Duodenal mucosa (tissue), 2 donors: ENCODE measurements at regions not wholly inside any gene's neighbourhood (a gene's known extent, or its start where the extent isn't known, plus 50 kb on each side); places are given as distances from the start of the nearest gene placed in this dataset.

Experiments used
- H3K27ac ChIP-seq: one replicate; pipeline ENCODE4 v1.7.0; 2013; ENCODE audit warnings: low read depth, low read length
- H3K27me3 ChIP-seq, 2 donors: one replicate each; pipeline ENCODE4 v1.7.0; 2013; ENCODE audit warnings: low read length in 2 of 2, control low read depth in 1 of 2; ENCODE audit not compliant: insufficient read depth in 2 of 2, control insufficient read depth in 1 of 2
- H3K36me3 ChIP-seq, 2 donors: one replicate each; pipeline ENCODE4 v1.7.0; 2013; ENCODE audit warnings: low read length in 2 of 2, control low read depth in 1 of 2; ENCODE audit not compliant: insufficient read depth in 2 of 2, control insufficient read depth in 1 of 2
- H3K4me1 ChIP-seq, 2 donors: one replicate each; pipeline ENCODE4 v1.7.0; 2013; ENCODE audit warnings: low read length in 2 of 2, control low read depth in 1 of 2; ENCODE audit not compliant: insufficient read depth in 2 of 2, control insufficient read depth in 1 of 2
- H3K4me3 ChIP-seq, 2 donors: one replicate each; pipeline ENCODE4 v1.7.0; 2013; ENCODE audit warnings: low read length in 2 of 2, low read depth in 1 of 2
- H3K9ac ChIP-seq, 2 donors: one replicate each; pipeline ENCODE4 v1.7.0; 2013; ENCODE audit warnings: low read length in 2 of 2, low read depth in 1 of 2
- H3K9me3 ChIP-seq, 2 donors: one replicate each; pipeline ENCODE4 v1.7.0; 2013; ENCODE audit warnings: low read length in 2 of 2, control low read depth in 1 of 2; ENCODE audit not compliant: control insufficient read depth in 1 of 2

DNA sequence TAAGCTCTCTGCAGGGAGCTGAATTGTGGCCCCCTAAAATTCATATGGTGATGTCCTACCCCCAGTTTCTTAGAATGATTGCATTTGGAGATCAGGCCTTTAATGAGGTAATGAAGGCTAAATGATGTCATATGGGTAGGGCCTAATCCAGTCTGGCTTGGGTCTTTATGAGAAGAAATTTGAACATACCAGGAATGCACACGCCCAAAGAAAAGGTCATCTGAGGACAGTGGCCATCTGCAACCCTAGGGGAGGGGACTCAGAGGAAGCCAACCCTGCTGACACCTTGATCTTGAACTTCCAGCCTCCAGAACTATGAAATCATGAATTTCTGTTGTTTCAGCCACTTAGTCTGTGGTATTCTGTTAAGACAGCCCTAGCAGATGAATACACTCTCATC lies 426.7 kb downstream of the EPHA4 start:
- H3K4me1 ChIP-seq: no peaks in the 10 kb centered on the region
- no peak overlapping the region for H3K27ac ChIP-seq
- no peaks in the 10 kb centered on the region for H3K36me3 ChIP-seq
- no peak overlapping the region for H3K9ac ChIP-seq
- H3K27me3 ChIP-seq: no peaks in the 10 kb centered on the region
- H3K9me3 ChIP-seq: no peaks in the 10 kb centered on the region
- no peak overlapping the region for H3K4me3 ChIP-seq

DNA sequence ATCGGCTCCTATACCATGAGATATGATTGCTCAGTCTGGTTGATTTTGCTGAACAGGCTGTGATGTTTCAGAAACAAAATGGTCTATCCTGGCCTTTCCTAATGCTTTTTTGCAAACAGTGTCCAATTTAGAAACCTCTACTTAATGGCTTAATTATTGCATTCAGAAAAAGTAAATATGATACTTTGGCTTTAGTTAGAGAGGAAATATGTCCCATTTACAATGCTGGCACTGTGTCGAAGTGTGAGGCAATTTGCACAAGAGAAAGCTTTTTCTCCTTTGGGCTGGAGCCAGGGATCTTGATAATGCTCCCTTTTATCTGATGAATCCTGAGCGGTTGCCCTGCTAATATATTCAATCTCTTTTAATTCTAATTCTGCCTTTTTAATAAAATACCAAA lies 418.9 kb downstream of the EPHA4 start:
- Histone ChIP-seq H3K4me1 (no peaks in the 10 kb centered on the region), H3K4me3 (no peak overlapping the region), H3K9ac (no peak overlapping the region), H3K36me3 (no peaks in the 10 kb centered on the region), H3K9me3 (no peaks in the 10 kb centered on the region), H3K27ac (no peak overlapping the region), H3K27me3 (no peaks in the 10 kb centered on the region)

DNA sequence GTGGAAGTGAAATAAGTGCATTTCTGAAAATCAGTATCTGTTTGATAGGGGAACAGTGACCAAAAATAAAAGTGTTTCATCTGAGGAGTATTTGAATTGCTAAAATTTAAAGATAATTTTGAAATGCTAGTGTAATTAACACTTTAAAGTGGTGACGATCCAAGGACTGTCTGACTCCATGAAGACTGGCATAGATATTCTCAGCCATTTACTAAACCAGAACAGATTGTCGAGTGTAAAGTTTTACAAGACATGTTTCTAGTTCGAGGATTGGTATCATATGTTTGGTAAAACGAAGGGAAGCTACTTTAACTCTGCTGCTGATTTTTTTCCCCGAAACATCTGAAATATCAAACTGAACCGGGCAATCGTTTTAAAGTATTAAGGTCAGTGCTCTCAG lies 417.9 kb downstream of the EPHA4 start:
- H3K27ac ChIP-seq: no peak overlapping the region
- no peak overlapping the region for H3K4me3 ChIP-seq
- no peaks in the 10 kb centered on the region for H3K9me3 ChIP-seq
- no peaks in the 10 kb centered on the region for H3K27me3 ChIP-seq
- no peak overlapping the region for H3K9ac ChIP-seq
- H3K4me1 ChIP-seq: no peaks in the 10 kb centered on the region
- no peaks in the 10 kb centered on the region for H3K36me3 ChIP-seq

DNA sequence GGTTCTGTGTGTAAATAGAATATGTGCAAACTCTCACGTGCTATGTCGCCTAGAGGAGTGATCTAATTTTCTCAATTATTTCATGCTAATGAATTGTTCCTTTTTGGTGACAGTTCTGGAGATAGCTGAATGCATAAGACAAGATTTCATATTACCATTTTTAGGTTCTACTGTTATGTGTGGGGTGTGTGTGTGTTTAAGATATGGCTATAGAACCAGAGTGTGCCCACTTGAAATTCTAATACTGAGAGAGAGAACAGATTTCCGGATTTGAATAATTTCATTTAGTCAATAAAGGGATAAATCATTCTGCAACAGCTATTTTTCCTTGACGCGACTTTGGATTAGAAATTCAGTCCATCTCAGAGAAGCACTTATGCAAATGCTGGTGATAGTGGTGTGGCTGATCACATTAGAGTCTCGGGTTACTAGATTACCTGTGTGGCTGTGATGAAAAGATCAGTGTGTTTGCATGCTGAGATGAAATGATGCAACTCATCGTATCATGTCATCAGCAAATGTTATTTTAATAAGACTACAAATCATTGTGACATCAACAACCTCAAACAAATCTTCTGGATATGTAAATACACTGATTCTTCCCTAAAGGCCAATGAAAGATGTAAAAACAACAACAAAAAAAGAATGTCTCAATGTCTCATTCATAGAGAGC lies 415.9 kb downstream of the EPHA4 start:
- Histone ChIP-seq H3K27me3 (no peaks in the 10 kb centered on the region), H3K4me3 (no peak overlapping the region), H3K27ac (no peak overlapping the region), H3K9ac (no peak overlapping the region), H3K4me1 (no peaks in the 10 kb centered on the region), H3K36me3 (no peaks in the 10 kb centered on the region), H3K9me3 (no peaks in the 10 kb centered on the region)

DNA sequence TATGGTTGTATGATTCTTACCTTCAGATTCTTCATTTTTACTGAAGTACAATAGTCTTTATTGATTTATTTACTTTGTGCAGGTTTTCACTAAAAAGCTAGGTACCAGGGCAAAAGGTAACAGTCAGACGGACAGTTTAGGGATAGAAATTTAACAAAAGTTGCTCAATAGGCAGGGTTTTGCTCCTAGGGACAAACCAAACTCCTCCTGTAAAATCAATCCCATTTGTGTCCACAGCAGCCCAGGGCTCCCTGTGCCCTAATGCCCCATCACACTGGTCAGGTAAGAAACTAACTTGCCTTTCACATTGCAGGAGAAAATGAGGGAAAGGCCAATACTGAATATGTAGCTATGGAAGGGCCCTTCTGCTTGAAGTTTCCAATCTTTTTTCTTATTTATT lies 410.9 kb downstream of the EPHA4 start:
- Histone ChIP-seq H3K4me3 (no peak overlapping the region), H3K9ac (no peak overlapping the region), H3K36me3 (no peaks in the 10 kb centered on the region), H3K27ac (no peak overlapping the region), H3K27me3 (no peaks in the 10 kb centered on the region), H3K4me1 (no peaks in the 10 kb centered on the region), H3K9me3 (no peaks in the 10 kb centered on the region)

DNA sequence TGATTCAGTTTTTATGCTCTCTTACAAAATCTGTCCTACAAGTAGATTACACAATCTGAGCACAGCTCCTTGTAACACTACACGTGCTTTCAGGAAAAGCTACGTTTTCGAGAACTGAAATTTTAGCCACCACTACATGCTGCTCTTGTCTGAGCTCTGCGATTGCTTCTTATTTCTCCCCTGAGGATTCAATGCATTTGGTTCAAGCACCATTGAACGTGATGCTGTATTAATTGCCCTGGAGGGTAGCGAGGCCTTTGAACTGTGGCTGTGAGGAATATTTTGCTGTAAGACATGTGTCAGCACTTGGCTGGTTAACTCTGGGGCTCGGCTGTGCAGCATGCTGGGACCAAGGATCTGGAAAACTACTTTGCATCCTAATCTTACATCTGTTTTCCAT lies 405.8 kb downstream of the EPHA4 start:
- H3K4me3 ChIP-seq: no peak overlapping the region
- H3K27ac ChIP-seq: no peak overlapping the region
- H3K9ac ChIP-seq: no peak overlapping the region
- no peaks in the 10 kb centered on the region for H3K4me1 ChIP-seq
- no peaks in the 10 kb centered on the region for H3K27me3 ChIP-seq
- H3K36me3 ChIP-seq: no peaks in the 10 kb centered on the region
- H3K9me3 ChIP-seq: no peaks in the 10 kb centered on the region

DNA sequence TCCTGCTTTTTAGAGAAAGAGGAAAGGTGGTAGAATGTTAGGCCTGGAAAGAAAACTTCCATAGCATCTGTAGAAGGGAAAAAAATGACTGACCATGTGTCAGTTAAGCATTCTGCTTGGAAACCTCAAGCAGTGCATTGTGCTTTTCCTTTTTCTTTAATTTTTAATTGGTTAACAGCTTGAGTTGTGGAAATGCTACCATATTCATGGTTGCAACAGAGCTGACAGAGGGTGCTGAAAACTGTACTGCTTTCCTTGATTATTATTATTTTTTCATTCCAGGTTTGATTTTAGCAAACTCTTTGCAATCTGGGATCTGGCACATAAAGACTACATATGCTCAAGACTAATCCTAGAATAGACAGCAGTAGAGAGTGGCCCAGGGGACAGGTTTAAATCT lies 404.5 kb downstream of the EPHA4 start:
- no peaks in the 10 kb centered on the region for H3K36me3 ChIP-seq
- no peaks in the 10 kb centered on the region for H3K9me3 ChIP-seq
- H3K27ac ChIP-seq: no peak overlapping the region
- H3K4me3 ChIP-seq: no peak overlapping the region
- H3K4me1 ChIP-seq: no peaks in the 10 kb centered on the region
- H3K9ac ChIP-seq: no peak overlapping the region
- no peaks in the 10 kb centered on the region for H3K27me3 ChIP-seq

DNA sequence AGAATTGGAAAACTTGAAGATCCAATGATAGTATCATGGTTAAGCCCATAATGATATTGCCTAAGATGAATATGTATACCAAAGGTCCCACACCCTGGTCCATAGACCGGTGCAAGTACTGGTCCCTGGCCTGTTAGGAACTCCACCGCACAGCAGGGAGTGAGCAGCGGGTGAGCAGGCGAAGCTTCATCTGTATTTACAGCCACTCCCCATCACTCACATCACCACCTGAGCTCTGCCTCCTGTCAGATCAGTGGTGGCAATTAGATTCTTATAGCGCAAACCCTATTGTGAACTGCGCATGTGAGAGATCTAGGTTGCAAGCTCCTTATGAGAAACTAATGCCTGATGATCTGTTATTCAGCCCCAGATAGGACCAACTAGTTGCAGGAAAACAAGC lies 402.4 kb downstream of the EPHA4 start:
- H3K27me3 ChIP-seq: no peaks in the 10 kb centered on the region
- no peak overlapping the region for H3K27ac ChIP-seq
- H3K4me1 ChIP-seq: no peaks in the 10 kb centered on the region
- no peak overlapping the region for H3K4me3 ChIP-seq
- no peaks in the 10 kb centered on the region for H3K36me3 ChIP-seq
- H3K9ac ChIP-seq: no peak overlapping the region
- H3K9me3 ChIP-seq: no peaks in the 10 kb centered on the region

DNA sequence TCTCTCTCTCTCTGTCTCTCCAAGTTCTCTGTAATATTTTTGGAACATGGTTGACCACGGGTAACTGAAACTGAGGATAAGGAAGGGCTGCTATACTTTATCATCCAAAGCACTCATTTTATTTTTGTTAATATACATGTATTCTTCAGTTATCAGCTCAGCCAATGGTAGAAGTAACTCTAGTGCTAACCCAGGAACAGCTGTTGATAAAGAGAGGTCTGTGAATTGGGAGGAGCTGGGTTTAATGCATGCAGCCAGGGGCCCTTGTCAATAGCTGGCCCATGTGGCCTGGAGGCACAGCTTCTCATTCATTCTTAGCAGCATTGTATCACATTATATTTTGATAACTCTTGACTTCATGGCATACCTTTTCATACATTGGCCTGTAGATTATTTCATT lies 401.6 kb downstream of the EPHA4 start:
- no peak overlapping the region for H3K27ac ChIP-seq
- H3K9me3 ChIP-seq: no peaks in the 10 kb centered on the region
- H3K27me3 ChIP-seq: no peaks in the 10 kb centered on the region
- no peaks in the 10 kb centered on the region for H3K36me3 ChIP-seq
- H3K4me3 ChIP-seq: no peak overlapping the region
- H3K9ac ChIP-seq: no peak overlapping the region
- no peaks in the 10 kb centered on the region for H3K4me1 ChIP-seq

DNA sequence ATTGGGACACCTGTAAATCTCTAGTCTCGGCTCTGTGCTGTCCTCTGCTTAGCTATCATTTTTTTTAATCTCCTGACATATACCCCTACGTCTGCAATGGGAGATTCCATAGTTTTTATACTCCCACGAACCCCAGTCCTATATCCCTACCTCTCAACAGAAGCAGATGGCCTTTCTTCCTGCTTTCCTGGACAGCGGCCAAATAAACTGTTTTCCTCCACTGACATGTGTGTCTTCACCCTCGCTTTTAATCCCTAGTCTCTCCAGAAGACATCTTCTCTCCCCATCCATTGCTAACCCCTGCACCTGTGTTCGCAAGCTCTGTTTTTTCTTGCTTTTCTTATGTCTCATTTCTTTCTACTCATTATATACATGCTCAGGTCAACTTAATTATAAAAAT lies 395.4 kb downstream of the EPHA4 start:
- Histone ChIP-seq H3K27me3 (no peaks in the 10 kb centered on the region), H3K9ac (no peak overlapping the region), H3K27ac (no peak overlapping the region), H3K4me3 (no peak overlapping the region), H3K9me3 (no peaks in the 10 kb centered on the region), H3K36me3 (no peaks in the 10 kb centered on the region), H3K4me1 (no peaks in the 10 kb centered on the region)

DNA sequence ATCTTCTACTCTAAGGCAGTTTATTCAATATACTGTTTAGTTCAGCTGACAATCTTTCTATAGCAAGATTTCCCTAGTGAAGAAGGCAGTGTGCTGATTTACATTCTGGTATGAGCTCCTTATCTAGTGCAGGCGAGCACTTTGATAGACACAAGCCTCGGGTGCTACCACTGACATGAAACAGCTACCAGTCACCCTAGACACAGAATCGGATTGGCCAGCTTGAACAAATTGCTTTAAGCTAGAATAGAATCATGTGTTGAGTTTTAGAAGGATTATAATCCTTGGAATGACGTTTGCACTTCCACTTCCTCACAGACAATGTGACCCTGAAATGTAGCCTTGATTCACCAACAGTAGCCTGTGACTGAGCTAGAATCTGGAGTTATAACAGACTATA lies 394.0 kb downstream of the EPHA4 start:
- H3K27ac ChIP-seq: no peak overlapping the region
- H3K4me1 ChIP-seq: no peaks in the 10 kb centered on the region
- no peak overlapping the region for H3K9ac ChIP-seq
- no peak overlapping the region for H3K4me3 ChIP-seq
- no peaks in the 10 kb centered on the region for H3K27me3 ChIP-seq
- H3K36me3 ChIP-seq: no peaks in the 10 kb centered on the region
- H3K9me3 ChIP-seq: no peaks in the 10 kb centered on the region
